H1 (cell line): ENCODE measurements at regions not wholly inside any gene's neighbourhood (a gene's known extent, or its start where the extent isn't known, plus 50 kb on each side); places are given as distances from the start of the nearest gene placed in this dataset.

ENCODE experiments used
- ATF2 ChIP-seq: IDR thresholded peaks from 2 replicates; pipeline ENCODE4 v1.6.1; 2012; ENCODE audit warnings: low read length, inconsistent platforms
- CHD1 ChIP-seq: IDR thresholded peaks from 2 replicates; pipeline ENCODE4 v1.6.1; 2012; ENCODE audit warnings: low read depth, low read length, improper control_type of control experiment
- CHD7 ChIP-seq: fragments of 300-600 bp; sonication (generic); IDR thresholded peaks from 2 replicates; pipeline ENCODE4 v1.7.1; 2012; ENCODE audit warnings: low read length, moderate library complexity, mild to moderate bottlenecking, inconsistent platforms; ENCODE audit not compliant: insufficient replicate concordance
- EP300 ChIP-seq, 2 experiments: IDR thresholded peaks; 1 replicate in 1 of 2; 2 replicates in 1 of 2; pipeline ENCODE4 v1.6.1; 2011 to 2012; ENCODE audit warnings: low read depth in 2 of 2, low read length in 2 of 2, mild to moderate bottlenecking in 2 of 2, borderline replicate concordance in 1 of 2, inconsistent platforms in 1 of 2, moderate library complexity in 1 of 2
- GTF2F1 ChIP-seq: IDR thresholded peaks from 2 replicates; pipeline ENCODE4 v1.6.1; 2012; ENCODE audit warnings: low read depth, low read length, improper control_type of control experiment, borderline replicate concordance
- RAD21 ChIP-seq, 2 experiments: IDR thresholded peaks in 1 of 2; conservative IDR thresholded peaks in 1 of 2; 2 replicates each; pipeline ENCODE4 v1.6.1; 2011; ENCODE audit warnings: low read depth in 2 of 2, low read length in 2 of 2, improper control_type of control experiment in 1 of 2, inconsistent platforms in 1 of 2, mild to moderate bottlenecking in 1 of 2, moderate library complexity in 1 of 2
- RFX5 ChIP-seq: IDR thresholded peaks from 2 replicates; pipeline ENCODE4 v1.6.1; 2011; ENCODE audit warnings: low read depth, low read length, improper control_type of control experiment, borderline replicate concordance
- SP4 ChIP-seq: IDR thresholded peaks from 2 replicates; pipeline ENCODE4 v1.6.1; 2012; ENCODE audit warnings: low read length, inconsistent platforms
- SUZ12 ChIP-seq: fragments of 200-600 bp; sonication (generic); IDR thresholded peaks from 2 replicates; pipeline ENCODE4 v1.6.1; 2012; ENCODE audit warnings: mild to moderate bottlenecking, inconsistent platforms, low read length, moderate library complexity, mixed read lengths
- TAF1 ChIP-seq: IDR thresholded peaks from 2 replicates; pipeline ENCODE4 v1.6.1; 2011; ENCODE audit warnings: mild to moderate bottlenecking, low read depth, low read length

- TF ChIP-seq CHD7 (no peak), CHD1 (no peak), RFX5 (no peak), RAD21 (IDR thresholded peaks at IDR 0.05 in 1 of 2, conservative IDR thresholded peaks at IDR 0.05 in 1 of 2; ENCODE audit: low read depth in 2 of 2, low read length in 2 of 2) (no peak), SP4 (no peak), SUZ12 (no peak), EP300 (IDR thresholded peaks at IDR 0.05; ENCODE audit: borderline replicate concordance in 1 of 2, low read depth in 2 of 2, low read length in 2 of 2) (no peak), ATF2 (no peak), TAF1 (no peak), GTF2F1 (no peak)
These were observed 77.8 kb upstream of the XIST start (continued) for GRCh38 chrX:73930300-73930699.
